ENCODE measurements at regions not wholly inside any gene's neighbourhood (a gene's known extent, or its start where the extent isn't known, plus 50 kb on each side); places are given as distances from the start of the nearest gene placed in this dataset.

GRCh38 chr13:82803341-82803740 is 1078.9 kb downstream of the SLITRK1 start:
- TF ChIP-seq CEBPB (IDR thresholded peaks at IDR 0.05) (no peak), SMC3 (IDR thresholded peaks at IDR 0.05) (no peak)

All from A549 (cell line).